ENCODE measurements at regions not wholly inside any gene's neighbourhood (a gene's known extent, or its start where the extent isn't known, plus 50 kb on each side); places are given as distances from the start of the nearest gene placed in this dataset.
A peak's percentile ranks its signal among the peaks of the same experiment; 100 is the strongest.
"Not testable (repeated sequence)": the region's sequence is repeated elsewhere in the genome, so short reads cannot be mapped to it uniquely, and the experiment has no call there.

DNA sequence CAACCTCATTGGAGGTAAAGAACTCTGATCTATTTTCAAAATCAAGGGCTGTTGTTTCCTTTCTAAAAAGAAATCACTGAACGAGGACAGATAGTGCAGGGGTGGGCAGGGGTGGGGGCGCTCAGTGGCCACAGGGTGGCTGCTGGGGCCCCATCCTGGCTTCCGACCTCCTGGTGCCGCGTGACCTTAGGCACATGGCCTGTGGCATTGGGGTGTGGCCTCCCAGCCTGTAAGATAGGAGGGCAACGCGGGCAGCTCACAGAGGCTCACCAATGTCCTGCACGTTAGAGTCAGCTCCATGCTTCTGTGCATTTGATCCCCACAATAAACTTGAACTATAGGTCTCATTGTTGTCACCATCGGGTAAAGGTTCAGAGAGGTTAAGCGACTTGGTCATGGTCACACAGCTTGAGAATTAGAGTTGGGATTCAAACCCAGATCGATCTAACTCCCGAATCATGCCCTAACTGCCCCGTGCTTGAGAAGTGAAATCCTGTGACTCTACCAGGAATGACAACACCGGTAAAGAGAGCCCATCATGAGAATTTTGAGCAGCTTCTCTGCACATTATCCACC lies 148.0 kb upstream of the SLC6A11 start:
- DNase-seq, result no peak

GRCh38 chr3:10669490-10670048 lies 146.5 kb upstream of the SLC6A11 start:
- no peak for DNase-seq

DNA sequence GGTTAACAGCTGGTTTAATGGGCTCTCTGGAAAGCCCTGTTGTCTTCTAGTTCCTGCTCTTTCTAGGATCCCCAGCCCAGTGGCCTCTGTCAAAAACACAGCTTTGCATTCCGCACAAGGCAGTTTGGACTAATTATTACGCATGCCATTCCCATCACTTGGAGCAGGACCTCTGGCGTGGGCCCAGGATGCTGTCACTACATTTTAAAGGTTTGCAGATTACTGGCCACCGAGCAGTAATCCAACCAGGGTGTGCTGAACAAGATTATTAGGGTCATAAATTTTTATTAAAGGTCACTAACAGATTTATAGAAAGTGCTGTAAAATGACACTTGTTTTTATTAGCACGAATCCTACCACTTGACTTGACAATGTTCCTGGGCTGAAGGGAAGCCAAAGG lies 143.6 kb upstream of the SLC6A11 start:
- DNase-seq, result no peak

DNA sequence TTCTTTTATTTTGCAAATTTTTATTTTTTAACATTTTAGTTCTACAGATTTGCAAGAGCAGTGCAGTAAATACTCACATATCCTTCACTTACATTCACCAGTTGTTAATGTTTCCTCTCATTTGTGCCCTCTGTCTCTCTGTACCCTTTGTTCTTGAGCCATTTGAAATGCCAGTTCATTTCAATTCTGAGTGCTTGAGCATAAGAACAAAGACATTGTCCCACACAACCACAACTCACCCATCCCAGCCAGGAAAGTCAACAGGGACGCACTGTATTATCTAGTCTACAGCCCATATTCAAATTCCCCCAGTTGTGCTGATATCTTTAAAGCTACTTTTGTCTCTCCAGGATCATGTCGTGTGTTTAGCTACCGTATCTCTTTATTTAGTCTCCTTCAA lies 141.4 kb upstream of the SLC6A11 start:
- no peak for DNase-seq

DNA sequence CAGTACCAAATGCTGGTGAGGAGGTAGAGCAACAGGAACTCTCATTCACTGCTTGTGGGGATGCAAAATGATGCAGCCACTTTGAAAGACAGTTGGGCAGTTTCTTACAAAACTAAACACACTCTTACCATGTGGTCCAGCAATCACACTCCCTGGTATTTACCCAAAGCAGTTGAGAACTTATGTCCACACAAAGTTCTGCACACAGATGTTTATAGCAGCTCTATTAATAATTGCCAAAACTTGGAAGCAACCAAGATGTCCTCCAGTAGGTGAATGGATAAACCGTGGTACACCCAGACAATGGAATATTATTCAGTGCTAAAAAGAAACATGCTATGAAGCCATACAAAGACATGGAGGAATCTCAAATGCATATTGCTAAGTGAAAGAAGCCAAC lies 139.1 kb upstream of the SLC6A11 start:
- DNase-seq, result no peak

DNA sequence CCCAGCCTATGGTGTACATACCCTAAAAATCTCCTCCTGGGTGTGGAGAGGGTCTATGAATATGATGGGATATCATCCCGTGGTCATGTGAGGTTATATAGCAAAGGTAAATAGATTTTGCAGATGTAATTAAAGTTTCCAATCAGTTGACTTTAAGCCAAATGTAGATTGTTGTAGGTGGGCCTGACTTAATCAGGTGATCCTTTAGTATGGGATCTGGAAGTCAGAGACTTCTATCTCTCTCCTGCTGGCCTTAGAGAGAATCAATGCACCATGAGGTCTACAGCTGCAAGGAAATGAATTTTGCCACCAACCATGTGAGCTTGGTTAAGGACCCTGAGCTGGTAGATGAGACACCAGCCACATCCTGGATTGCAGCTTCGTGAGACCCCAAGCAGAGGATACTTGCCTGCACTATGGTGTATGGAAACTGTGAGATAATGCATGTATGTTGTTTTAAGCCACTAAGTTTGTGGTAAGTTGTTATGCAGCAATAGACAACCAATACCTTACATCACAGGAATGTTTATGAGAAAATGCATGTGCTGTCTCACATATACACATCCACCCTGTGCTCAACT lies 137.1 kb upstream of the SLC6A11 start:
- DNase-seq, result no peak

- no peak for DNase-seq
Measured at GRCh38 chr3:10680796-10681195, 135.2 kb upstream of the SLC6A11 start.

DNA sequence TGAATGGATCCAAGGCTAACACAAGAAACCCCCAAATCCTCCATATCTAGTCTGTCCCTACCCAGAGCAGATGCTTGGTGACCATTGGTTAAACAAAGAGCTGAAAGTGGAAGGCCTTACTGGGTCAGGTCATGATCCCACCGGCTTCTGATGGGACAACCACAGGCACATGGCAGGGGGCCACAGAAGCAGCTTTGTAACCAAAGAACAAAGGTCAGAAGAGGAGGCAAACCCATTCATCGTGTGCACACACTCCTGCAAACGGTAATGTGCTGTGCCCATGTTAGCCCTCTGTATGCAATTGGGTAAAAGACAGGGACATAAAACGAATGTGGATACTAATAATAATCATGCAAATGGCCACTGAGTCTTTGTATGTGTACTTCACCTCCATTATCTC lies 133.3 kb upstream of the SLC6A11 start:
- DNase-seq, result no peak

DNA sequence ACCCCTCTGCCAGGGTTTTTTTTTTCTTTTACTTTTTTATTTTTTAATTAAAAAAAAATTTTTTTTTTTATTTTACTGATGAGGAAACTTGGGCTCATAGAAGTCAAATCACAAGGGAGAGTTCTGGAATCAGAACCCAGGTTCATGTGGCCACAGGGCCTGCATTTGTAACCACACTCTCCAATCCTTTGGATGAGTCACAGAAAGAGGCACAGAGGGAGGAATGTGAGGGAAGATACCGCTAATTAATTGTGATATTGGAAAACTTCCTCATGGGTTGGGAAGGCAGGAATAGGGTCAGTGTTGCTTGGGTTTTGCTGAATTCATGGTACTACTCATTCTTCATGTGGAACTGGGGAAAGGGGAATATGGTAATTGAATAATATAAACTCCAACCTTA lies 132.9 kb upstream of the SLC6A11 start:
- DNase-seq, result no peak

GRCh38 chr3:10688126-10688525 lies 127.9 kb upstream of the SLC6A11 start:
- no peak for DNase-seq

GRCh38 chr3:10688548-10689172 lies 127.4 kb upstream of the SLC6A11 start:
- no peak for DNase-seq

DNA sequence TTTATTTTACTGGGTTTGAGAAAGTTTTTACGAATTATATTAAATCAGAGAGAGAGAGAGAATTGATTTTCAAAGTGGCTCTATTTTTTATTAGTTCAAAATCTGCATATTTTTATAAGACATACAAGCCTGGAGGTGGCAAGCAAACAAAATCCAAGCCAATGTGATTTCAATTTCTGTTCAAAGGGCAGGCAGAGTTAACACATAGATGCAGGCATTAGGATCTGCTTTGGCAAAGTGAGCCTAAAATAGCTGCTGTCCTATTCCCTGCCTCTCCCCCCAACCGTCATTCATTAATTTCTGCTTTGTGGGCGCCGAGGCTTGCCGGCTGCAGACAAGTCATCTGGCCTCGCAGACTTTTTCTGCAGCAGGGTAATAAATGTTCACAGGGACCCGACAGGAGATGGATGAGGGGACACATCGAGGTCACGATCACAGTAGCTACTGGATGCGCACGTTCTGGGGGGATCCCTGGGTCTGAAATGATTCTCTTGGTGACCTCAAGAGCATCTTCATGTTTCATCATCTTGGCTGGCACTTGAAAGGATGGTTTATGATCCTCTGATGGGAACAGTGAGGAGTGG lies 123.9 kb upstream of the SLC6A11 start:
- no peak for DNase-seq

- DNase-seq, result peak; percentile 5
Measured at GRCh38 chr3:10693457-10693856, 122.6 kb upstream of the SLC6A11 start.

GRCh38 chr3:10694179-10694578 lies 121.8 kb upstream of the SLC6A11 start:
- no peak for DNase-seq

GRCh38 chr3:10695186-10695585 lies 120.8 kb upstream of the SLC6A11 start:
- DNase-seq, result not testable (repeated sequence)

- DNase-seq, result no peak
Measured at GRCh38 chr3:10695595-10696285, 120.3 kb upstream of the SLC6A11 start.

GRCh38 chr3:10697918-10698317 lies 118.1 kb upstream of the SLC6A11 start:
- DNase-seq, result no peak

DNA sequence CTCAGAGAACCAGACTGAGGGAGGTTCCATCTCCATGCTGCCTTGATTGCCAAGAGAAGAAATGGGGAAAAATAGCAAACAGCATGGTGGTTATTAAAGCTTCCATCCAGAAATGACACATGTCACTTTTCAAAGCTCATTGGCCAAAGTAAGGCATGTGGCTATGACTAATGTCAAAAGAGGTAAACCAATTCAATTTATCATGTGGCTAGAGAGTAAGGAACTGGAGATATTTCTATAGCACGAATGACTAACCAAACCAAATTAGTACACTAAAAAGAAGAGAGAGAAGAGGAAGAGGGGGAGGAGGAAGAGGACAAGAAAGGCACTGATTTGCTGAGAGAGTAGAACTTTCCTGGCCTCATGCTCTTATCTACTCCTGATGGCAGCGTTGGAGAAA lies 115.2 kb upstream of the SLC6A11 start:
- no peak for DNase-seq

DNA sequence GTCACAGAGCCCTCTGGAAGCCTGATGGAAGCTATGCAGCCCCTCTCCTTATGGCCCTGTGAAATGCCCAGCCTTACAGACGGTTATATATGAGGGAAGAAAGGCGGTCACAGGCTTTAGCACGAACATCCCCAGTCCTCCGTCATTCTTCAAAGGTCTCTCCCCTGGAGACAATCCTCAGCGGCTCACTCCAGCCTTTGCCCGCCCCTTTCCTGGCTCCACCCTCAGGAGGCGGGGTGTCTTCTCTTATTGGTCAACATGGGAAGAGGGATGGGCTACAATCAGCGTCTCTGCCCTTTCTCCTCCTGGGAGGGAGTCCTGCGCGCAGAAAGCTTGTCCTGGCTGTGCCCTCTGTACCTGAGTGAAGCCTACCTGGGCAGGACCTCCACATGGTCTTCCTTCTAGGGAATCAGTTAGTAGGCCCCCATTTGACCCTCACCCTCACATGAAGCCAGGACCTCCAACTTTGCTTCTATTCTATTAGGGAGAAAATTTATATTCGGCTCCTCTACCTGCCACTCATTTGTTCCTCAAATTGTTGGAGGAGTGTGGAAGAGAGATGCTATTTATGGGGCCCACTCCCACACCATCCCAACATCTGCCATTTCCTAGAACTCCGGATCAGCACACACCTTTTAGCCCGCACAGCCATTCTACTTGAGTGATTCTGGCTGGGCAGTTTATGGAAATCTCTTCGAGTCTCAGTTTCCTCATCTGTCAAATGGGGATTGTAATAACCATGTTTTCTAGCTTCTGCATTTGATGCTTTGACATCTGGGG lies 112.9 kb upstream of the SLC6A11 start:
- no peak for DNase-seq

- DNase-seq, result peak; percentile 9
Measured at GRCh38 chr3:10703875-10704274, 112.2 kb upstream of the SLC6A11 start.

GRCh38 chr3:10706156-10706739 lies 109.8 kb upstream of the SLC6A11 start:
- no peak for DNase-seq

DNA sequence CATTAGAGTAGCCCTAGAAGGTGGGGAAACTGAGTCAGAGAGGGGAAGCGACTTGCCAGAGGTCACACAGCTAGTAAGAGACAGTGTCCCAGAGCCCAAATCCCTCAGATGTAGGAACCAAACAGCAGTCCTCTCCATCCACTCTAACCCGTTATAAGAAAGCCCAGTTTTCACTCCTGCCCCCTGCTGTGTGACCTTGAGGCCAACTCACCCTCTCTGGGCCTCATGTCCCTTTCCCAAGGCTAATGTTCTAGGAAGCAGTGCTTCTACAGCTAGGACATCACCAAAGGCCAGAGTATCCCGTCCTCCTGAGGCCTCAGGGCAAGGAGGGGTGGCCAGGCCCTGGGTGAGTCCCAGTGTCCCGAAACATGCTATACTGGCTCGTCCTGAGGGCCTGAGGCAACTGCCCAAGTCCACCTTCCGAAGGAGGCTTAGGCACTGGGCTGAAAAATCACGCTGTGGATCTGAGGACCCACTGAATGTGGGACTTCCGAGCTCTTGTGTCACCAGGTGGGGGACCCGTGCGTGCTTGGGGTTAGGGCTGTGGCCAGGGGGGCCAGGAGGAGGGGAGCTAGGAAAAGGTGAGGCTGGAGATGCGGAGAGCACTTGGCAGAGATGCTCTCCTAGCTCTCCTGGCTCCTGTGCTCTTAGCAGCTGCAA lies 109.2 kb upstream of the SLC6A11 start:
- no peak for DNase-seq

Data from CD4-positive, alpha-beta T cell treated with Interleukin-21 for 1 hour (primary cell).